ENCODE measurements at regions not wholly inside any gene's neighbourhood (a gene's known extent, or its start where the extent isn't known, plus 50 kb on each side); places are given as distances from the start of the nearest gene placed in this dataset.
"Not testable (repeated sequence)": the region's sequence is repeated elsewhere in the genome, so short reads cannot be mapped to it uniquely, and the experiment has no call there.

DNA sequence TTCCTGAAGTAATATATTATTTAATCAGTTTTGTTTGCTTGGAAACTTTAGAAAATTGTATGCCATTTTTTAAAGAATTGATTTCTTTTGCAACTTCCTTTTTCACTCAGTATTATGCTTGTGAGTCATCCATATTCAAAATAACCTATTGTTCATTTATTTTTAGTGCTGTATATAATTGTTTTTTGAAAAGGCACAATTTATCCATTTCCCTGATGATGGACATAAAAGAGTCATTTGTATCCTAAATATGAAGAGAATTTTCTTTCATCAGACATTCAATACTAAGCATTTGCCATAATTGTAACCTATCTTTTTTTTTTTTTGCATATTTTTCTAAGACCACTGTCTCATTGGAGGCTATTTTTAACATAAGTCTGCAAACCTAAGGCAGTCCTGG lies 134.1 kb upstream of the SERPINE2 start:
- POLR2A ChIA-PET: no interaction called here
- Histone ChIP-seq H3K36me3 (ENCODE audit: control insufficient read depth, insufficient read depth, low read length) (no peaks in the 10 kb centered on the region), H3K4me3 (ENCODE audit: low read depth, low read length) (no peak overlapping the region), H3K27me3 (ENCODE audit: control insufficient read depth, insufficient read depth, low read length) (no peaks in the 10 kb centered on the region)
- no peak for DNase-seq (ENCODE audit: low read depth)
- CTCF ChIA-PET: interaction anchor here (2.1 kb wide), 1 partner anchor 10 kb away, joined by 5 read pairs; no protein-coding TSS in a partner anchor
- TF ChIP-seq, protein P1, sequence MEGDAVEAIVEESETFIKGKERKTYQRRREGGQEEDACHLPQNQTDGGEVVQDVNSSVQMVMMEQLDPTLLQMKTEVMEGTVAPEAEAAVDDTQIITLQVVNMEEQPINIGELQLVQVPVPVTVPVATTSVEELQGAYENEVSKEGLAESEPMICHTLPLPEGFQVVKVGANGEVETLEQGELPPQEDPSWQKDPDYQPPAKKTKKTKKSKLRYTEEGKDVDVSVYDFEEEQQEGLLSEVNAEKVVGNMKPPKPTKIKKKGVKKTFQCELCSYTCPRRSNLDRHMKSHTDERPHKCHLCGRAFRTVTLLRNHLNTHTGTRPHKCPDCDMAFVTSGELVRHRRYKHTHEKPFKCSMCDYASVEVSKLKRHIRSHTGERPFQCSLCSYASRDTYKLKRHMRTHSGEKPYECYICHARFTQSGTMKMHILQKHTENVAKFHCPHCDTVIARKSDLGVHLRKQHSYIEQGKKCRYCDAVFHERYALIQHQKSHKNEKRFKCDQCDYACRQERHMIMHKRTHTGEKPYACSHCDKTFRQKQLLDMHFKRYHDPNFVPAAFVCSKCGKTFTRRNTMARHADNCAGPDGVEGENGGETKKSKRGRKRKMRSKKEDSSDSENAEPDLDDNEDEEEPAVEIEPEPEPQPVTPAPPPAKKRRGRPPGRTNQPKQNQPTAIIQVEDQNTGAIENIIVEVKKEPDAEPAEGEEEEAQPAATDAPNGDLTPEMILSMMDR (IDR thresholded peaks at IDR 0.05; ENCODE audit: insufficient read depth, low read depth, low read length): no peak

DNA sequence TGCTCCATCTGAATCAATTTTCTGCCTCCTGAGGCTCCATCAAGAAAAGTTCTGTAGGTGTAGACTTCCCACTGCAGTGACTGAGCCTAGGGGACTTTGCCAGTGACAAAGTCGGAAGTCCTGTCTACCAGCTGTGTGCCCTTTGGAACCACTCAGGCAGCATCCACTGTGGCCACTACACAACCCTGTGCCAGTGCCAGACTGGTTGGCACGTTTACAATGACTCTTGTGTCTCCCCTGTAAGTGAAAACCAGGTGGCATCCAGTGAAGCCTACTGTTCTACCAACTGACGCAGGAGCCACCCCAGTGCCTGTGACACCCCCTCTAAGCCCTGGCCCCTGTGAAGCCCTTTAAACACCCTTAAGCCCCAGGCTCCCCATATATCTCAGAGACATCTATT lies 132.1 kb upstream of the SERPINE2 start:
- ChIA-PET POLR2A (no interaction called here), CTCF (no interaction called here)
- no peak for DNase-seq (ENCODE audit: low read depth)
- Histone ChIP-seq H3K4me3 (ENCODE audit: low read depth, low read length) (no peak overlapping the region), H3K27me3 (ENCODE audit: control insufficient read depth, insufficient read depth, low read length) (no peaks in the 10 kb centered on the region), H3K36me3 (ENCODE audit: control insufficient read depth, insufficient read depth, low read length) (no peaks in the 10 kb centered on the region)
- TF ChIP-seq, protein P1 (IDR thresholded peaks at IDR 0.05; ENCODE audit: insufficient read depth, low read depth, low read length): no peak

DNA sequence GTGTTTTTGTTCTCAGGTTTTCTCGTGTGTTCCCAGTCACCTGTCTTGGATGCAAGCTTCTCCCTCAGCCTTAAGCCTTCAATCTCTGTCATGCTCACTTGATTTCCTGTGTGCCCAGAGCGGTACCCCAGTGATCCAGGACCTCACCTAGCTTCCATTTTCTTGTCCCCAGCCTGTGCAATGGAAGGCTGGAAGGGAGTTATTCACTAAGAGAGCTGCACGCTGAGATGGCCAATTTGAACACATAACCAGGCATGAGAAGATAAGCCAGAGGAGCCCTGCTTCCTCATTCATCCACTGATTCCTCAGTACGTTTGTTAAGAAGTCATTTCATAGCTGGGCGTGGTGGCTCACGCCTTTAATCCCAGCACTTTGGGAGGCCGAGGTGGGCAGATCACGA lies 130.8 kb upstream of the SERPINE2 start:
- POLR2A ChIA-PET: no interaction called here
- CTCF ChIA-PET: no interaction called here
- no peaks in the 10 kb centered on the region for H3K27me3 ChIP-seq (ENCODE audit: control insufficient read depth, insufficient read depth, low read length)

DNA sequence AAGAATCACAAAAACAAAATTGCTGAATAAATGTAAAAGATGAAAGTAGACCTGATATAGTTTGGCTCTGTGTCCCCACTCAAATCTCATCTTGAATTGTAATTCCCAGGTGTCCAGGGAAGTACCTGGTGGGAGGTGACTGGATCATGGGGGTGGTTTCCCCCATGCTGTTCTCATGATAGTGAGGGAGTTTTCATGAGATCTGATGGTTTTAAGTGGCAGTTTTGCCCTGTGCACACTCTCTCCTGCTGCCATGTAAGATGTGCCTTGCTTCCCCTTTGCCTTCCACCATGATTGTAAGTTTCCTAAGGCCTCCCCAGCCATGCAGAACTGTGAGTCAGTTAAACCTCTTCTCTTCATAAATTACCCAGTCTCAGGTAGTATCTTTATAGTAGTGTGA lies 128.7 kb upstream of the SERPINE2 start:
- H3K27me3 ChIP-seq (ENCODE audit: control insufficient read depth, insufficient read depth, low read length); CTCF ChIA-PET; POLR2A ChIA-PET; H3K4me3 ChIP-seq (ENCODE audit: low read depth, low read length); H3K36me3 ChIP-seq (ENCODE audit: control insufficient read depth, insufficient read depth, low read length); DNase-seq (ENCODE audit: low read depth): not testable (repeated sequence)

More for the DNA sequence above, 130.8 kb upstream of the SERPINE2 start:
- H3K4me3 ChIP-seq (ENCODE audit: low read depth, low read length): no peak overlapping the region
- no peaks in the 10 kb centered on the region for H3K36me3 ChIP-seq (ENCODE audit: control insufficient read depth, insufficient read depth, low read length)
- TF ChIP-seq, protein P1 (IDR thresholded peaks at IDR 0.05; ENCODE audit: insufficient read depth, low read depth, low read length): no peak
- no peak for DNase-seq (ENCODE audit: low read depth)

DNA sequence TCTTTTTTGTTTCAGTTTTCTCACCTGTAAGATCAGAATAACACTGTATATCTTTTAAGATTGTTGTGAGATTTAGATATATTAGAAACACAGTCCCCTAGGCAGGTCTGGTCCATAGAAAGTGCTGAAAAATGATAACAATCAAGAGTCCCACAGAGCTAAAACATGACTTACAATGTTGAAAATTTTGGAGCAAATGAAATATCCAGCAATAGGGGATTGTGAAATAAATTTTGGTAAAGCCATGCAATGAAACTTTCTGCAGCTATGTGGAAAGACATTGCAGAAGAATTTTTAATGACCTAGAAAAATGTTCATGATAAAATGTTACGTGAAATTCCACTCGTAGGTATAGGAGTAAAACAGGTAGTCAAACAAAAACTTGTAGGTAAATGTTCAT lies 127.6 kb upstream of the SERPINE2 start:
- no peak overlapping the region for H3K4me3 ChIP-seq (ENCODE audit: low read depth, low read length)
- H3K36me3 ChIP-seq (ENCODE audit: control insufficient read depth, insufficient read depth, low read length): no peaks in the 10 kb centered on the region
- ChIA-PET CTCF (interaction anchor here (0.5 to 0.8 kb wide), 2 partner anchors 8 to 56 kb away, joined by 3 read pairs; no protein-coding TSS in a partner anchor), POLR2A (no interaction called here)
- no peak for DNase-seq (ENCODE audit: low read depth)
- no peaks in the 10 kb centered on the region for H3K27me3 ChIP-seq (ENCODE audit: control insufficient read depth, insufficient read depth, low read length)
- TF ChIP-seq, protein P1 (IDR thresholded peaks at IDR 0.05; ENCODE audit: insufficient read depth, low read depth, low read length): no peak

DNA sequence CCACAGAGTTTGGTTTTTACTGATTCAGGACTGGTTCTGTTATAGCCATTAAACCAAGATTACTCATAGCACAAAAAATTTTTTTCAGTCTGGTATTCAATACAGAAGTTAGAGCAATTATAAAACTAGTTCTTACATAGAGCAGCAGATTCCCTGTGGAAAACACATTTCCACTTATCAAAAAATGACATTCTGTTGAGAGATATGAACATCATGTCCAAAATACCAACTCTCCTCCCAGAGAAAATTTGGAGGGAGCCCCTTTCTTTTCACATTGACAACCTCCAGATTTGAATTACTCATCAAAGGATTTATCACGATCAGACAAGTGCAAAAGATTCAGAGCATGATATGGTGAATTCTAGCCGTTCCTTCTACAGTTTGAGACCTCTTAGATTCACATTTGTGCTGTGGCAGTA lies 126.8 kb upstream of the SERPINE2 start:
- TF ChIP-seq, protein P1 (IDR thresholded peaks at IDR 0.05; ENCODE audit: insufficient read depth, low read depth, low read length): no peak
- no peak for DNase-seq (ENCODE audit: low read depth)
- CTCF ChIA-PET: interaction anchor here (0.8 kb wide), 1 partner anchor 9 kb away, joined by 3 read pairs; no protein-coding TSS in a partner anchor

More for the DNA sequence above, 126.8 kb upstream of the SERPINE2 start:
- POLR2A ChIA-PET: no interaction called here
- Histone ChIP-seq H3K4me3 (ENCODE audit: low read depth, low read length) (no peak overlapping the region), H3K36me3 (ENCODE audit: control insufficient read depth, insufficient read depth, low read length) (no peaks in the 10 kb centered on the region), H3K27me3 (ENCODE audit: control insufficient read depth, insufficient read depth, low read length) (no peaks in the 10 kb centered on the region)
